HG03520 (cell line): ENCODE measurements at regions not wholly inside any gene's neighbourhood (a gene's known extent, or its start where the extent isn't known, plus 50 kb on each side); places are given as distances from the start of the nearest gene placed in this dataset.

Experiments used
- ATAC-seq: cut with Tn5 transposase; IDR thresholded peaks from one replicate; pipeline ENCODE4 v1.9.1; 2021; ENCODE audit warnings: mild to moderate bottlenecking, moderate library complexity; ENCODE audit not compliant: unreplicated experiment

DNA sequence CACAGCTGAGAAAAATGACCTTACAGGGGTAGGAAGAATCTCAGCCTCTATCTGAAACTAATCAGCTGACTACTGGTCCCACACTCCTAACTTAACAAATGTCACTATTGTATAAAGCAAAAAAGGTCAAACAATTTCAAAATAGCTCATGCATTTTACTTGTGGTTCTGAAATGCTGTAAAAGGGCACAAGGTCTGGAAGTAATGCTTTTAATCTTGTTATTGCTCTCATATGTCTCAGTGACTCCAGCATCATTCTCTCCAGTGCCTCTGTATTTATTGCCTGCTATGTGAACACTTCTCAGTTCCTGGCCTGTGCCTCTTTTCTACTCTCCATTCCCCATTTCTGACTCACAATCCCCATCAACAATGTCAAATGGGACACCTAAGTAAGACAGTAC, 937.7 kb downstream of the CDH11 start:
- ATAC-seq = no peak

DNA sequence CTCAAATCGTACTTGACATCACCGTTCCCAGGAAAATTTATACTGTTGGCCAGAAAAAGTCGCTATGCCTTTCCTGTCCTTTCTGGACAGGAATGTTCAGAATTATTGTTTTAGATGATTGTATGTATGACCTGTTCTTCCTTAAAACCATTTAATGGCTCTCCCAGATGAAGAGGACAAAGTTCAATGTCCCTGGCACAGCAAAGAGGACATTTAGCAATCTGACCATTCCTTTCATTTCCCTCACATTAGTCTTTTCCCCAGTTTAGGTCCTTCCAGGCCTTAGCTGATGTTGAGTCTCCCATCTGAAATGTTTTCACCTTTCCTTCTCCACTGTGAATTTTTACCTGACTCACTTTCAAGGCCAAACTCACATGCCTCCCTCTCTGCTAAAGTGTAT, 938.9 kb downstream of the CDH11 start:
- ATAC-seq = no peak

GRCh38 chr16:64181271-64181925, 940.5 kb downstream of the CDH11 start:
- ATAC-seq = no peak

DNA sequence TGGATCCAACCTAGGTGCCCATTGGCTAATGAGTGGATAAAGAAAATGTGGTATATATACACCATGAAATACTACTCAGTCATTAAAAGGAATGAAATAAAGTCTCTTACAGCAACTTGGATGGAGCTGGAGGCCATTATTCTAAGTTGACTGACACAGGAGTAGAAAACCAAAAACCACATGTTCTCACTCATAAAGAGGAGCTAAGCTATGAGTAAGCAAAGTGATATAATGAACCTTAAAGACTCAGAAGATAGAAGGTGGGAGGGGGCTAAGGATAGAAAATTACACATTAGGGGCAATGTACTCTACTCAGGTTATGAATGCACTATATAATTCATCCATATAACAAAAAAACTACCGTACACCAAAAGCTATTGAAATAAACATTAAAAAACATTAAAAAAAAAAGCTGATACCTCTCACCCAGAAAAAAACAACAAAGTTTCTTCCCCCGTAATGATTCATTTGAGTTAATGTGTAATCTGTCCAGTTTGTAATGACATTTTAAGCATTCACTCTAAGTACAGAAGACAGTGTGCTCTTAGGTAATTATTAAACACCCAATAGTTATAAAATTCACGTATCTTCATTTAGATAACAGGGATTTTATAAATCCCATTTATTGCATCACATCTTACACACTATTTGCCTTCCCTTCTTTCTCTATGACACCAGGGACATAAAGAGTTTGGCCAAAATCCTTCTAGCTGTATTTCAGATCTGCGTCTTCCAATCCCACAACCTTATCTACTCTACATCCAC, 941.5 kb downstream of the CDH11 start:
- no peak for ATAC-seq

- no peak for ATAC-seq
Observed at GRCh38 chr16:64174327-64174726, 947.5 kb downstream of the CDH11 start.

- no peak for ATAC-seq
Observed at GRCh38 chr16:64172652-64173051, 949.2 kb downstream of the CDH11 start.

GRCh38 chr16:64172226-64172625, 949.6 kb downstream of the CDH11 start:
- ATAC-seq = no peak

GRCh38 chr16:64171632-64172031, 950.2 kb downstream of the CDH11 start:
- ATAC-seq = no peak

DNA sequence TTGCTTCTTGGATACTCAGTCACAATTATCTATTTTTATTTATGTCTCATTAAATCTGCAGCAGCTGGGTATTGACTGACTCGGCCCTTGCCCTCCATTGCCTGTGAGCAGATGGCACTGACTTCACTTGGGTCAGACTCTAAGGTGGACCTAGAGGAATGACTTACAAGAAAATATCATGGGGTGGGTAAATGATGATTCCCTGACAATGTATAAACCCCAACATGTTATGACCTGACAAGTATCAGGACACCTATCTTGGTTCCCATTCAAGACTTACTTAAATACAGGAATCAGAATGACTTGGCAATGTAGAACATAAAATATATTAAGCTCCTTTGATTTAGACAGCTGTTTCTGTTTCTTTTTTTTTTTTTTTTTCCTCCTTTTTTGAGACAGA, 953.5 kb downstream of the CDH11 start:
- no peak for ATAC-seq

DNA sequence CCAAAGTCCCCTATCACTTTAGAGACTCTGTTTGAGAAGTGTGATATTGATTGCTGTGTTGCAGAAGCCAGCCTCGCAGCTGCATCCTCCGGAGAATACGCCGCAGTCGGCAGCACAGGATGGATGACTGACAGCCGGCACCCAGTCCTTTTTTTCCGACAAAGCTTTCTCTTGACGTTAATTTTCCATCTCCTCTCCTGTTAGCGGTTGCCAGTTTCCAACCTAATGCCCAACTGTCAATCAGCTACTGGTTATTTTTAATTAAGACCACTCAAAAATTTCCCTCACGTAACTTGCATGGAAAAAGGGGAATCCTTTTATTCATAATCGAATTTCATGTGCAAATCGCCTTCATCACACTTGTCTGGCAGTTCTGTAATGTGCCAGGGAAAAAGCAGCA, 953.9 kb downstream of the CDH11 start:
- ATAC-seq = no peak

GRCh38 chr16:64165368-64165767, 956.5 kb downstream of the CDH11 start:
- no peak for ATAC-seq

- ATAC-seq = no peak
Observed at GRCh38 chr16:64162613-64163375, 959.1 kb downstream of the CDH11 start.

DNA sequence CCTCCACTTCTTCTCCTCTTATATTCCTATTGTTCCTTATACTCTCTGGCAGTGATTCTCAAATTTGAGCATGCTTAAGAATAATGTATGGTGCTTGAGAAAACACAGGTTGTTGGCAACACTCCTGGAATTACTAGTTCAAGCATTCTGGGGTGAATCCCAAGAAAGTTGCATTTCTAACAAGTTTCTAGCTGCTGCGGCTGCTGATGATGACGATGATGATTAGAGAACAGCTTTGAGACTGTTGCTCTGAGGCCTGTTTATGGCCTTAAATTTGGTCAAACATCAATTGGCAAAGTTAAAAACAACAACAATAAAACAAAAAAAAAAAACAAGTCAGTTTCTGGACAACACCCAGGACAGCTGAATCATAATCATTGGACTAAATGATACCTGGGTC, 961.9 kb downstream of the CDH11 start:
- ATAC-seq = no peak

DNA sequence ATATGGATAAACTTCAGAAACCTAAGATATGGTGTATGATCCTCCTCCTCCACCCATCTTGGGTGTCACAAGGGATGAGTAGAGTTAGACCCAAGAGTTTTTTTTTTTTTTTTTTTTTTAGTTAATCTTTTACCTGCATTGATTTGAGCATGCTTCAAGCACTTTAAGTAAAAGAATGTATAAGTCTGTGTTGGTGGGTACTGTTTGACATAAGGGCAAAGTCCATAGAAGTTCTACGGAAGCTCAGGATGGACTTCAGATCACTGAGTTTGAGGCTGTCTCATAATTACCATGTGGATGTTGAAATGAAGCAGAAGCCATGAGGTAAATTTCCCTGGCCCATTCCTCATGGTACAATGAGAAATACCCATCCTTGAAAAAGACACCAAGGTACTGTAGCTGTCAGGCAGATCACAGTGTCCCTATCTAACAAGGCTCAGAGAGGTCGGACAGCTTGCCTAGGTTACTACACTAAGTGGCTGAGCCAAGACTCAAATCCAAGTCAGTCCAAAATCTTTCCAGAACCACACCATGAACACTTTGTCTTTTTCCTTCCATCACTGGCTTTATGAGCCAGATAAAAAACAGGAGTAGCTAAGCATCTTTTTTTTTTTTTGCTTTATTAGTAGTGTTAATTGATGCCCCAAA, 962.8 kb downstream of the CDH11 start:
- ATAC-seq = no peak

- no peak for ATAC-seq
Observed at GRCh38 chr16:64153718-64154117, 968.1 kb downstream of the CDH11 start.

- no peak for ATAC-seq
Observed at GRCh38 chr16:64151990-64152767, 969.7 kb downstream of the CDH11 start.

- ATAC-seq = no peak
Observed at GRCh38 chr16:64150193-64150592, 971.7 kb downstream of the CDH11 start.

- ATAC-seq = no peak
Observed at GRCh38 chr16:64149756-64150155, 972.1 kb downstream of the CDH11 start.

GRCh38 chr16:64148356-64148755, 973.5 kb downstream of the CDH11 start:
- no peak for ATAC-seq

DNA sequence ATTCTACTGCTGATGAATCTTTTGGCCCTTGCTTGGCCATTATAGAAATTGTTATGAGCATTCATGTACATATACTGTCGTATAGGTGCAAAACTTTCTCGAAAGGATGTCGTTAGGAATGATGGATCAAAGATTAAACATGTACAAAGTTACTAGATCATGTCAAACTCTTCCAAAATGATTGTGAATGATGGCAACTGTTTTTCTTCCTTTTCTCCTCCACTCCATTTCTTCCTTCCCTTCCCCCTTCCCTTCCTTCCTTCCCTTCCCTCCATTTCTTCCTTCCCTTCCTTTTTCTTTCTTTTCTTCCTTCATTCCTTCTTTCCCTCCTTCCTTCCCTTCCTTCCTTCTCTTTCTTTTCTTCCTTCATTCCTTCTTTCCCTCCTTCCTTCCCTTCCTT, 973.9 kb downstream of the CDH11 start:
- ATAC-seq = no peak

DNA sequence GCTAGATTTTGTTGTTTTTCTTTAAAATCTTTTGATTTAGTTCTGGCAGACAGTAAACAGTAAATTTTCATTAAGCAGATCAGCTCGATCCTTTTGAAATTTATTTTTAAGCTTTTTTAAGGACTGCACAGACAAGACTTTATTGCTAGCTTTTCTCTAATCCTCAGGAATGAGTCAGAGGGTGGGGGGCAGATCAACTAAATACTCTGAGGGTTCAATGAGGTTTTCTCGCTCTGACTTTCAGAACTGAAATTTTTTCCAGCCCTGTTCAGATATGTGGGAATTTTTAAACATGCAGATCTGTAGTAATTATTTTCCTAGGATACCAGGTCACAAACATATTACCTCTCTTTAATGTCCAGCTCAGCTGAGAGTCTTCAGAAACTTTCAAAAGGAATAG, 977.2 kb downstream of the CDH11 start:
- ATAC-seq = no peak
